ENCODE measurements at regions not wholly inside any gene's neighbourhood (a gene's known extent, or its start where the extent isn't known, plus 50 kb on each side); places are given as distances from the start of the nearest gene placed in this dataset.
"Not testable (repeated sequence)": the region's sequence is repeated elsewhere in the genome, so short reads cannot be mapped to it uniquely, and the experiment has no call there.

DNA sequence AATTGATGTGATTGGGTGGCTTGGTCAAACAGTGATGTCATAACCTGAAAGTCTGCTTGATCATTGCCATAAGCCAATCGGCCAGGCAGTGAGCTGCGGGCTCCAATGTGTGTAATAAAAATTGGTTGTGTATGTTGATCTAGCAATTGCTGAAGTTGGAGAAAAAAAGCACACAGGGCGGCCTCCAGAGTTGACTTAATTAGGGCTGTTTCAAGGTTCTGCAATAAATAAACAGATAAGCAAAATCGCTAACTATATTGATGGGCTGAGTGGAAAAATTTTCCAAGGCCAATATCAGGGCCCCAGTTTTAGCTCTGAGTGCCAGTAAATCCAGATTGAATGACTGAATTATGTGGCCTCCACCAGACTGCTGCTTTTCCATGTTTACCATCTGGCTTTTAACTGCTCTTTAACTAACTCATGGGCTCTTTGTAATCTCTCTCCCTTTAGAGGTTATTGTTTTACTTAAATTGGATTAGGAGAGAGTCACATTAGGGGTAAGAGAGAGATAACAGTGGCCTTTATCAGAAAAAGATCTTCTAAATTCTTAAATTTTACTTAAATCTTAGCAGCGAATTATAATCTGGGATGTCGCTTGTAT is 160.6 kb upstream of the WDFY3 start:
- Mint-ChIP-seq H3K36me3 (no peaks in the 10 kb centered on the region), H3K4me3 (no peak overlapping the region), H3K9me3 (peaks cover 3% of the 10 kb centered on the region), H3K27me3 (no peaks in the 10 kb centered on the region), H3K27ac (no peak overlapping the region), H3K4me1 (no peaks in the 10 kb centered on the region)
- DNase-seq: no peak
- CTCF ChIA-PET: interaction anchor here (1.0 kb wide), 1 partner anchor 21 kb away, joined by 3 read pairs; no protein-coding TSS in a partner anchor

GRCh38 chr4:85127653-85128052 is 161.2 kb upstream of the WDFY3 start:
- DNase-seq: no peak
- Mint-ChIP-seq H3K9me3 (peaks cover 3% of the 10 kb centered on the region), H3K27ac (no peak overlapping the region), H3K27me3 (no peaks in the 10 kb centered on the region), H3K4me3 (no peak overlapping the region), H3K36me3 (no peaks in the 10 kb centered on the region), H3K4me1 (no peaks in the 10 kb centered on the region)
- CTCF ChIA-PET: no interaction called here

GRCh38 chr4:85128246-85129204 is 162.0 kb upstream of the WDFY3 start:
- DNase-seq: no peak
- Mint-ChIP-seq H3K36me3 (no peaks in the 10 kb centered on the region), H3K4me1 (no peaks in the 10 kb centered on the region), H3K27ac (no peak overlapping the region), H3K27me3 (no peaks in the 10 kb centered on the region), H3K4me3 (no peak overlapping the region), H3K9me3 (peaks cover 3% of the 10 kb centered on the region)
- CTCF ChIA-PET: no interaction called here

DNA sequence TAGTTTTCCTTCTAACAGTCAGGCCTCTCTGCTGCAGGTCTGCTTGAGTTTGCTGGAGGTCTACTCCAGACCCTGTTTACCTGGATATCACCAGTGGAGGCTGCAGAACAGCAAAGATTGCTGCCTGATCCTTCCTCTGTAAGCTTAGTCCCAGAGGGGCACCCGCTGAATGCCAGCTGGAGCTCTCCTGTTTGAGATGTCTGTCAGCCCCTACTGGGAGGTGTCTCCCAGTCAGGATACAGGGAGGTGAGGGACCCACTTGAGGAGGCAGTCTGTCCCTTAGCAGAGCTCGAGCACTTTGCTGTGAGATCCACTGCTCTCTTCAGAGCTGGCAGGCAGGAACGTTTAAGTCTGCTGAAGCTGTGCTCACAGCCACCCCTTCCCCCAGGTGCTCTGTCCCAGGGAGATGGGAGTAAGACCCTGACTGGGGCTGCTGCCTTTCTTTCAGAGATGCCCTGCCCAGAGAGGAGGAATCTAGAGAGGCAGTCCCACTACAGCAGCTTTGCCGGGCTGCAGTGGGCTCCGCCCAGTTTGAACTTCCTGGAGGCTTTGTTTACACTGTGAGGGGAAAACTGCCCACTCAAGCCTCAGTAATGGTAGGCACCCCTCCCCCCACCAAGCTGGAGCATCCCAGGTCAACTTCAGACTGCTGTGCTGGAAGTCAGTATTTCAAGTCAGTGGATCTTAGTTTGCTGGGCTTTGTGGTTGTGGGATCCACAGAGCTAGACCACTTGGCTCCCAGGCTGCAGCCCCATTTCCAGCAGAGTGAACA is 163.1 kb upstream of the WDFY3 start:
- H3K4me1 Mint-ChIP-seq, H3K4me3 Mint-ChIP-seq, H3K36me3 Mint-ChIP-seq, CTCF ChIA-PET, H3K27ac Mint-ChIP-seq, H3K9me3 Mint-ChIP-seq, DNase-seq, H3K27me3 Mint-ChIP-seq: not testable (repeated sequence)

DNA sequence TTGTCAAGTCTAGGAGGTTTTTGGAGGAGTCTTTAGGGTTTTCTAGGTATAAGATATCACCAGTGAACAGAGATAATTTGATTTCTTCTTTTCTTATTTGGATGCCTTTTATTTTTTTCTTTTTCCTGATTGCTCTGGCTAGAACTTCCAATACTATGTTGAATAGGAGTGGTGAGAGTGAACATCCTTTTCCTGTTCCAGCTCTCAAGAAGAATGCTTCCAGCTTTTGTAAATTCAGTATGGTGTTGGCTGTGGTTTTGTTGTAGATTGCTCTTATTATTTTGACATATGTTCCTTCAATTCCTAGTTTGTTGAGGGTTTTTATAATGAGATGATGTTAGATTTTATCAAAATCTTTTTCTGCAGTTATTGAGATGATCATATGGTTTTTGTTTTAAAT is 165.6 kb upstream of the WDFY3 start:
- Mint-ChIP-seq H3K27ac (no peak overlapping the region), H3K9me3 (peaks cover 3% of the 10 kb centered on the region), H3K4me3 (no peak overlapping the region), H3K4me1 (no peaks in the 10 kb centered on the region), H3K27me3 (no peaks in the 10 kb centered on the region), H3K36me3 (no peaks in the 10 kb centered on the region)
- CTCF ChIA-PET: no interaction called here
- no peak for DNase-seq

- Mint-ChIP-seq H3K27ac (no peak overlapping the region), H3K9me3 (peaks cover 3% of the 10 kb centered on the region), H3K27me3 (no peaks in the 10 kb centered on the region), H3K4me1 (no peaks in the 10 kb centered on the region), H3K36me3 (no peaks in the 10 kb centered on the region), H3K4me3 (no peak overlapping the region)
- no peak for DNase-seq
- CTCF ChIA-PET: no interaction called here
Measured at GRCh38 chr4:85132570-85132969, 166.1 kb upstream of the WDFY3 start.

GRCh38 chr4:85139749-85140148 is 173.3 kb upstream of the WDFY3 start:
- DNase-seq, H3K27ac Mint-ChIP-seq, H3K27me3 Mint-ChIP-seq, H3K9me3 Mint-ChIP-seq, CTCF ChIA-PET, H3K4me1 Mint-ChIP-seq, H3K36me3 Mint-ChIP-seq, H3K4me3 Mint-ChIP-seq: not testable (repeated sequence)

DNA sequence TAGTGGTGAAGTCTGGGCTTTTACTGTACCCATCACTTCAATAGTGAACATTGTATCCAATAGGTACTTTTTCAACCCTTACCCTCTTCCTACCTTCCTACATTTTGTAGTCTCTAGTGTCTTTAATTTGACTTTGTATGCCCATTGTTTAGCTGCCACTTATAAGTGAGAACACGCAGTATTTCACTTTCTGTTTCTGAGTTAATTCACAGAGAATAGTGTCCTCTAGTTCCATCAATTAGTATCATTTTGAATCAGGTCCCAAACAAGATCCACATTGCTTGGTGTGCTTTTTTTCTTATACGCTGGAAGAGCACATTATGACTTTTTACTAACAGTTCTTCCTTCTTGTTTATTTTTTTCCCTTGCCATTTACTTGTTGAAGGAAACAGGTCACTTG is 176.0 kb upstream of the WDFY3 start:
- Mint-ChIP-seq H3K27ac (no peak overlapping the region), H3K27me3 (no peaks in the 10 kb centered on the region), H3K4me3 (no peak overlapping the region), H3K4me1 (no peaks in the 10 kb centered on the region), H3K36me3 (no peaks in the 10 kb centered on the region), H3K9me3 (no peaks in the 10 kb centered on the region)
- CTCF ChIA-PET: no interaction called here
- no peak for DNase-seq

DNA sequence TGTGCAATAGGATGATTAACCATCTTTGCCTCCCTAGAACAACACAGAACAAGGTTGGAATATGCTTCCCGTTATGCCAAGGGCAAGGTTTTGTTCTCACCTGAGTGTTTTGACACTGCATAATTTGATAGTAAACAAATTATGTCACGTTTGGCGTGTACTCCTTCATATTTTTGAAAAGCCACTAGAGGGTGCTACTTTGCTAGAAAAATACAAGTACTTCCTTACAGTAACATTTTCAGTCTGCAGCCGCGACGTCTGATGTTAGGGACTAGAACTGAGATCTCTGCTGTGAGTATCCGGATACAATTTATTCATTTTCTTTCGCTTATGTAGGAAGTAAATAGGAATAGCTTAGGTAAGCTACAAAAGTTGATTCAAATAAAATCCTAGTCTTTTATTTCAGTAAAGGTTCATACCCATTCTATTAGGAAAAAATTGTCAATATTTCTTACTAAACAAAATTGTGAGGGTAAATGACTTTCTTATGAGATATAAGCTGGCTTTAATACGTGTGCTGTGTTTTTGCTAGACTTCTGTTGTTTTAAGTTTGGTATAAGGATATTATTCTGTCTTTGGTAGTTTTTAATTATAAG is 181.1 kb upstream of the WDFY3 start:
- peak; percentile 37 for DNase-seq
- Mint-ChIP-seq H3K27me3 (no peaks in the 10 kb centered on the region), H3K9me3 (no peaks in the 10 kb centered on the region), H3K27ac (no peak overlapping the region), H3K4me1 (no peaks in the 10 kb centered on the region), H3K4me3 (no peak overlapping the region), H3K36me3 (no peaks in the 10 kb centered on the region)
- CTCF ChIA-PET: interaction anchor here (1.0 to 1.4 kb wide), 2 partner anchors 21 to 599 kb away, joined by 3 to 7 read pairs; no protein-coding TSS in a partner anchor

GRCh38 chr4:85149676-85150075 is 183.2 kb upstream of the WDFY3 start:
- H3K27me3 Mint-ChIP-seq: no peaks in the 10 kb centered on the region
- H3K36me3 Mint-ChIP-seq: no peaks in the 10 kb centered on the region
- no peaks in the 10 kb centered on the region for H3K4me1 Mint-ChIP-seq
- CTCF ChIA-PET: interaction anchor here (1.4 kb wide), 1 partner anchor 598 kb away, joined by 3 read pairs; no protein-coding TSS in a partner anchor
- no peaks in the 10 kb centered on the region for H3K9me3 Mint-ChIP-seq
- no peak for DNase-seq
- H3K4me3 Mint-ChIP-seq: no peak overlapping the region
- H3K27ac Mint-ChIP-seq: no peak overlapping the region

DNA sequence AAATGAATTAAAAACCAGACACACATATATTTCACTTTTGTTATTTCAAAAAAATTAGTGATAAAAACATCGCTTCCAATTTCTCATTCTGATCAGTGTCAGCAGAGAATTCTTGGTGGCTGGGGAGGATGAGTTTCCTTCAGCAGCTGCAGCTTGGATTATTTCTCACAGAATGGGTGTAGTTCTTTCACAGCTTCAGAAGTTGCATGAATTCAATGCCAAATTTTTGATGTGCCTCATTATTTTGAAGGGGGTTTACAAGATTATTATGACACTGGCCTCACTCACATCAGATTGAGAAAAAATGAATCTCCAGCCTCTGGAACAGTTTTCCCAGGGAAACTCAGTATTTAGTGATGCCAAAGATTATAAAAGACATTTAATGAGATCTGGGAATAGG is 184.9 kb upstream of the WDFY3 start:
- no peaks in the 10 kb centered on the region for H3K27me3 Mint-ChIP-seq
- CTCF ChIA-PET: no interaction called here
- no peaks in the 10 kb centered on the region for H3K4me1 Mint-ChIP-seq
- H3K4me3 Mint-ChIP-seq: no peak overlapping the region
- no peaks in the 10 kb centered on the region for H3K9me3 Mint-ChIP-seq
- no peak for DNase-seq
- H3K36me3 Mint-ChIP-seq: no peaks in the 10 kb centered on the region
- no peak overlapping the region for H3K27ac Mint-ChIP-seq

DNA sequence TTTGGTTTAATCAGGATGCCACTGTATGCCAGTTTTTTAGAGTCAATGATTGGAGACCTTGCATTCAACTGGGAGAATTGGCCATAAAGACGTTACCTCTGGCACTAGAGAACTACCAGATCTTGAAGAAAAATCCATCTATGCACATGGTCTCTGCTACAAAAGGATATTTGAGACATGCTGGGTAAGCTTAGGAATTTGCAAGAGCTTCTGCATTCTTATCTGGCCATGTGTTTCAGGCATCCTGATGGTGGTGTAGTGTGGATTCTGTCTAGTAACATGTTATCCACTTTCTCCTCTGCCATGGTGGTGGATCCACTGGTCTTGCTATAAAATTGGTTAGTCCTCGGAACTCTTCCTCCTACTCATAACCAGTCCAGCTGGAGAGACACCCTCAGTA is 185.3 kb upstream of the WDFY3 start:
- H3K27me3 Mint-ChIP-seq: no peaks in the 10 kb centered on the region
- no peak overlapping the region for H3K4me3 Mint-ChIP-seq
- no peaks in the 10 kb centered on the region for H3K36me3 Mint-ChIP-seq
- DNase-seq: no peak
- H3K27ac Mint-ChIP-seq: no peak overlapping the region
- CTCF ChIA-PET: no interaction called here
- H3K9me3 Mint-ChIP-seq: no peaks in the 10 kb centered on the region
- no peaks in the 10 kb centered on the region for H3K4me1 Mint-ChIP-seq

DNA sequence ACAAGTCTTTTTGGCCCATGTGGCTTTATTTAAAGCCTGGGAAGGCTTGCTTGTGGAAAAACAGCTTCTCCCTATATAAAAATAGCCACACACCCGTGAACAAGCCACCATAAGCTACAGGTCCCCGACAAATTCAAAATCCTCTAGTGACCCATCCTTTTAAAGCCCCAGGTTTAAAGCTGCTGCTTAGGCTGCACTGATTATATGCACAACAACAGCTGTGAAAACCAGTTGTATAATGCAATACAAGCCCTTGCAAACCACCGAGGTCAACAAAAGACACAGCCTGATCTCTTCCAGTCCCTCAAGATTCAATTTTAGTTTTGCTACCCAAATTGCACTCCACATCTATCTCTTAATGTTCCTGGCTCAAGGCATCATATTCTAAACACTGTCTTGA is 186.0 kb upstream of the WDFY3 start:
- no peak for DNase-seq
- CTCF ChIA-PET: interaction anchor here (1.4 kb wide), 1 partner anchor 92 kb away, joined by 3 read pairs; no protein-coding TSS in a partner anchor
- no peaks in the 10 kb centered on the region for H3K27me3 Mint-ChIP-seq
- H3K36me3 Mint-ChIP-seq: no peaks in the 10 kb centered on the region
- H3K4me3 Mint-ChIP-seq: no peak overlapping the region
- H3K4me1 Mint-ChIP-seq: no peaks in the 10 kb centered on the region
- H3K27ac Mint-ChIP-seq: no peak overlapping the region
- H3K9me3 Mint-ChIP-seq: no peaks in the 10 kb centered on the region

DNA sequence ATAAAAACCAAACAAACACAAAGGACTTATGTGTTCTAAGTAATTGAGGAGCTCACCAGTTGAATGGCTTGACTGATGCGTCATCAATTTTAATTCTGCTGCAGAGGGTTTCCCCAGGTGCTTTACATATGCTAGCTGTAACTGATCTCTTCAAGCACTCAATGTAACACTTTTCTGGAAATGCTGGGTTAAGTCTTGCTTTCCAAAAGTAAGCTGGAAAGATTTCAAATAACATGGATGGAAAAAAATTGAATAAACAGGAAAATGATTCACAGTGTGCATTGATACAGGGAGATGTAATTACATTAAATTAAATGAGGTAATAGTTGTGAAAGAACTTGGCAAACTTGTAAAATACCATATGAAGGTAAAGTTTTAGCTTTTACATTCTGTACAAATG is 186.7 kb upstream of the WDFY3 start:
- Mint-ChIP-seq H3K9me3 (no peaks in the 10 kb centered on the region), H3K36me3 (no peaks in the 10 kb centered on the region), H3K27me3 (no peaks in the 10 kb centered on the region), H3K27ac (no peak overlapping the region), H3K4me1 (no peaks in the 10 kb centered on the region), H3K4me3 (no peak overlapping the region)
- DNase-seq: no peak
- CTCF ChIA-PET: interaction anchor here (1.4 kb wide), 1 partner anchor 91 kb away, joined by 3 read pairs; no protein-coding TSS in a partner anchor
